Panc1 (cell line): ENCODE measurements at regions not wholly inside any gene's neighbourhood (a gene's known extent, or its start where the extent isn't known, plus 50 kb on each side); places are given as distances from the start of the nearest gene placed in this dataset.

Experiments
- SIN3A ChIP-seq: IDR thresholded peaks from 2 replicates; pipeline ENCODE4 v1.6.1; 2012; ENCODE audit warnings: low read depth, mild to moderate bottlenecking, low read length, moderate library complexity, borderline replicate concordance; ENCODE audit not compliant: insufficient read depth
- TF ChIP-seq, protein P1 (sequence below): fragments of 450-650 bp; IDR thresholded peaks from 2 replicates; pipeline ENCODE4 v1.5.1; 2017; ENCODE audit warnings: mild to moderate bottlenecking
- TF ChIP-seq, protein P2 (sequence below), 2 experiments: IDR thresholded peaks; 2 replicates each; pipeline ENCODE4 v1.6.1; 2011 to 2012; ENCODE audit warnings: low read depth in 2 of 2, control low read depth in 1 of 2, low read length in 1 of 2, mild to moderate bottlenecking in 1 of 2, moderate library complexity in 1 of 2; ENCODE audit not compliant: insufficient read depth in 1 of 2

DNA sequence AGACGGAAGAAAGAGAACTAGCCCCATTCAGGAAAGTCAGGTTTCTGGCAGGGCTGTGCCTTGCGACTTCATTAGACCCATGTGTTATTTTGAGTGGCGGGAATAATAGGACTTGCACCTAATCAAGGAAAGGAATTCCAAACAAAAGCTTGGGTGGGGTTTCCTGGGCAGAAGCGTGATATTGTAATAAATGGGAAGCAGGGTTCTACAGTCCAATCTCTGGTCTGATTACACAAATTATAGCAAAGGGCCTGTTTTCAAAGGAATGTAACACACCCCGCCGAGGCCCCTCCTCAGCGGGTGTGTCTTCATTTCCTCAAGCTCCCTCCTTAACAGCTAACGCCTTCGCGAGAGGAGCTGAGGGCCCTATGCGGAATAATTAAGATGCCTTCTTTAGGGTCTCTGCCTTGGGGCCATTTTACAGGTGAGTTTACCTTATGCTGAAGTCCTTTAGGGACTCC lies 396.0 kb upstream of the C2CD4B start:
- TF ChIP-seq, protein P1, sequence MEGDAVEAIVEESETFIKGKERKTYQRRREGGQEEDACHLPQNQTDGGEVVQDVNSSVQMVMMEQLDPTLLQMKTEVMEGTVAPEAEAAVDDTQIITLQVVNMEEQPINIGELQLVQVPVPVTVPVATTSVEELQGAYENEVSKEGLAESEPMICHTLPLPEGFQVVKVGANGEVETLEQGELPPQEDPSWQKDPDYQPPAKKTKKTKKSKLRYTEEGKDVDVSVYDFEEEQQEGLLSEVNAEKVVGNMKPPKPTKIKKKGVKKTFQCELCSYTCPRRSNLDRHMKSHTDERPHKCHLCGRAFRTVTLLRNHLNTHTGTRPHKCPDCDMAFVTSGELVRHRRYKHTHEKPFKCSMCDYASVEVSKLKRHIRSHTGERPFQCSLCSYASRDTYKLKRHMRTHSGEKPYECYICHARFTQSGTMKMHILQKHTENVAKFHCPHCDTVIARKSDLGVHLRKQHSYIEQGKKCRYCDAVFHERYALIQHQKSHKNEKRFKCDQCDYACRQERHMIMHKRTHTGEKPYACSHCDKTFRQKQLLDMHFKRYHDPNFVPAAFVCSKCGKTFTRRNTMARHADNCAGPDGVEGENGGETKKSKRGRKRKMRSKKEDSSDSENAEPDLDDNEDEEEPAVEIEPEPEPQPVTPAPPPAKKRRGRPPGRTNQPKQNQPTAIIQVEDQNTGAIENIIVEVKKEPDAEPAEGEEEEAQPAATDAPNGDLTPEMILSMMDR, result no peak
- TF ChIP-seq SIN3A, result no peak
- TF ChIP-seq, protein P2, sequence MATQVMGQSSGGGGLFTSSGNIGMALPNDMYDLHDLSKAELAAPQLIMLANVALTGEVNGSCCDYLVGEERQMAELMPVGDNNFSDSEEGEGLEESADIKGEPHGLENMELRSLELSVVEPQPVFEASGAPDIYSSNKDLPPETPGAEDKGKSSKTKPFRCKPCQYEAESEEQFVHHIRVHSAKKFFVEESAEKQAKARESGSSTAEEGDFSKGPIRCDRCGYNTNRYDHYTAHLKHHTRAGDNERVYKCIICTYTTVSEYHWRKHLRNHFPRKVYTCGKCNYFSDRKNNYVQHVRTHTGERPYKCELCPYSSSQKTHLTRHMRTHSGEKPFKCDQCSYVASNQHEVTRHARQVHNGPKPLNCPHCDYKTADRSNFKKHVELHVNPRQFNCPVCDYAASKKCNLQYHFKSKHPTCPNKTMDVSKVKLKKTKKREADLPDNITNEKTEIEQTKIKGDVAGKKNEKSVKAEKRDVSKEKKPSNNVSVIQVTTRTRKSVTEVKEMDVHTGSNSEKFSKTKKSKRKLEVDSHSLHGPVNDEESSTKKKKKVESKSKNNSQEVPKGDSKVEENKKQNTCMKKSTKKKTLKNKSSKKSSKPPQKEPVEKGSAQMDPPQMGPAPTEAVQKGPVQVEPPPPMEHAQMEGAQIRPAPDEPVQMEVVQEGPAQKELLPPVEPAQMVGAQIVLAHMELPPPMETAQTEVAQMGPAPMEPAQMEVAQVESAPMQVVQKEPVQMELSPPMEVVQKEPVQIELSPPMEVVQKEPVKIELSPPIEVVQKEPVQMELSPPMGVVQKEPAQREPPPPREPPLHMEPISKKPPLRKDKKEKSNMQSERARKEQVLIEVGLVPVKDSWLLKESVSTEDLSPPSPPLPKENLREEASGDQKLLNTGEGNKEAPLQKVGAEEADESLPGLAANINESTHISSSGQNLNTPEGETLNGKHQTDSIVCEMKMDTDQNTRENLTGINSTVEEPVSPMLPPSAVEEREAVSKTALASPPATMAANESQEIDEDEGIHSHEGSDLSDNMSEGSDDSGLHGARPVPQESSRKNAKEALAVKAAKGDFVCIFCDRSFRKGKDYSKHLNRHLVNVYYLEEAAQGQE (IDR thresholded peaks at IDR 0.05; ENCODE audit: insufficient read depth in 1 of 2, low read depth in 2 of 2, low read length in 1 of 2), result no peak
